Gastroesophageal sphincter (tissue), 3 donors: ENCODE measurements at regions not wholly inside any gene's neighbourhood (a gene's known extent, or its start where the extent isn't known, plus 50 kb on each side); places are given as distances from the start of the nearest gene placed in this dataset.

Experiments used
- EP300 ChIP-seq: sonication (generic); formaldehyde crosslinking; IDR thresholded peaks from one replicate; pipeline ENCODE4 v1.6.1; 2017; ENCODE audit warnings: antibody characterized with exemption, mild to moderate bottlenecking
- POLR2A ChIP-seq, 2 donors: fragments of 450-650 bp; IDR thresholded peaks; one replicate each; pipeline ENCODE4 v1.6.1; 2017; ENCODE audit warnings: antibody characterized with exemption in 2 of 2, mild to moderate bottlenecking in 2 of 2, moderate library complexity in 1 of 2
- POLR2AphosphoS5 ChIP-seq: sonication (generic); formaldehyde crosslinking; IDR thresholded peaks from one replicate; pipeline ENCODE4 v1.6.1; 2017; ENCODE audit warnings: antibody characterized with exemption
- TF ChIP-seq, protein P1 (sequence below), 4 experiments: fragments of 200-600 bp in 2 of 4; fragments of 450-650 bp in 2 of 4; sonication (generic) in 1 of 4; IDR thresholded peaks; one replicate each; pipeline ENCODE4 v1.5.1; 2017 to 2019; ENCODE audit warnings: antibody characterized with exemption in 4 of 4, mild to moderate bottlenecking in 2 of 4, moderate library complexity in 2 of 4

DNA sequence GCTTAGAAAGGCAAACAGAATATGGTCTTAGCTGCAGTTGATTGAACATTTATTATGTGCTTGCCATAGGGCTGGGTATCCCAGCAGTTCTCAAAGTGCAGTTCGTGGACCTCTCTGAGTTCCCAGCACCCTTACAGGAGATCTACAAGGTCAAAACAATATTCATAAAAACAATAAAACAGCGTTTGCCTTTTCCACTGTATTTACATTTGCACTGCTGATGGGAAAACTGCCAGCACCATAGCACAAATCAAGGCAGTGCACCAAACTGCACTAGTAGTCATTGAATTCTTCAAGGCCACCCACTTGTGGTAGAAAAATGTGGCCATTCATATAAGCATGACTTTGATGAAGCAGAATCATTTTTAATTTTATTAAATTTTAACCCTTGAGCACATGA, 128.1 kb downstream of the CCDC34 start:
- TF ChIP-seq POLR2AphosphoS5, result no peak
- TF ChIP-seq, protein P1, sequence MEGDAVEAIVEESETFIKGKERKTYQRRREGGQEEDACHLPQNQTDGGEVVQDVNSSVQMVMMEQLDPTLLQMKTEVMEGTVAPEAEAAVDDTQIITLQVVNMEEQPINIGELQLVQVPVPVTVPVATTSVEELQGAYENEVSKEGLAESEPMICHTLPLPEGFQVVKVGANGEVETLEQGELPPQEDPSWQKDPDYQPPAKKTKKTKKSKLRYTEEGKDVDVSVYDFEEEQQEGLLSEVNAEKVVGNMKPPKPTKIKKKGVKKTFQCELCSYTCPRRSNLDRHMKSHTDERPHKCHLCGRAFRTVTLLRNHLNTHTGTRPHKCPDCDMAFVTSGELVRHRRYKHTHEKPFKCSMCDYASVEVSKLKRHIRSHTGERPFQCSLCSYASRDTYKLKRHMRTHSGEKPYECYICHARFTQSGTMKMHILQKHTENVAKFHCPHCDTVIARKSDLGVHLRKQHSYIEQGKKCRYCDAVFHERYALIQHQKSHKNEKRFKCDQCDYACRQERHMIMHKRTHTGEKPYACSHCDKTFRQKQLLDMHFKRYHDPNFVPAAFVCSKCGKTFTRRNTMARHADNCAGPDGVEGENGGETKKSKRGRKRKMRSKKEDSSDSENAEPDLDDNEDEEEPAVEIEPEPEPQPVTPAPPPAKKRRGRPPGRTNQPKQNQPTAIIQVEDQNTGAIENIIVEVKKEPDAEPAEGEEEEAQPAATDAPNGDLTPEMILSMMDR (IDR thresholded peaks at IDR 0.05), result no peak
- TF ChIP-seq POLR2A (IDR thresholded peaks at IDR 0.05), result no peak
- TF ChIP-seq EP300, result no peak
